ENCODE measurements at regions not wholly inside any gene's neighbourhood (a gene's known extent, or its start where the extent isn't known, plus 50 kb on each side); places are given as distances from the start of the nearest gene placed in this dataset.

- TF ChIP-seq CTCF (conservative IDR thresholded peaks at IDR 0.05 in 1 of 2, IDR thresholded peaks at IDR 0.05 in 1 of 2; ENCODE audit: low read depth in 1 of 2, low read length in 2 of 2) (no peak), EZH2 (IDR thresholded peaks at IDR 0.05; ENCODE audit: low read length, missing control alignments) (no peak)
Observed at GRCh38 chr3:124223853-124224252, 231.9 kb upstream of the ROPN1 start.

Measured in fibroblast of lung (primary cell).